Esophagus muscularis mucosa (tissue), 3 donors: ENCODE measurements at regions not wholly inside any gene's neighbourhood (a gene's known extent, or its start where the extent isn't known, plus 50 kb on each side); places are given as distances from the start of the nearest gene placed in this dataset.

ENCODE experiments used
- POLR2A ChIP-seq: fragments of 450-650 bp; IDR thresholded peaks from one replicate; pipeline ENCODE4 v1.6.1; 2017; ENCODE audit warnings: antibody characterized with exemption, moderate library complexity, mild to moderate bottlenecking, low read depth
- TF ChIP-seq, protein P1 (sequence below), 3 experiments: fragments of 200-600 bp in 2 of 3; fragments of 450-650 bp in 1 of 3; sonication (generic) in 2 of 3; IDR thresholded peaks; one replicate each; pipeline ENCODE4 v1.5.1; 2017 to 2019; ENCODE audit warnings: antibody characterized with exemption in 3 of 3, mild to moderate bottlenecking in 2 of 3, moderate library complexity in 1 of 3

DNA sequence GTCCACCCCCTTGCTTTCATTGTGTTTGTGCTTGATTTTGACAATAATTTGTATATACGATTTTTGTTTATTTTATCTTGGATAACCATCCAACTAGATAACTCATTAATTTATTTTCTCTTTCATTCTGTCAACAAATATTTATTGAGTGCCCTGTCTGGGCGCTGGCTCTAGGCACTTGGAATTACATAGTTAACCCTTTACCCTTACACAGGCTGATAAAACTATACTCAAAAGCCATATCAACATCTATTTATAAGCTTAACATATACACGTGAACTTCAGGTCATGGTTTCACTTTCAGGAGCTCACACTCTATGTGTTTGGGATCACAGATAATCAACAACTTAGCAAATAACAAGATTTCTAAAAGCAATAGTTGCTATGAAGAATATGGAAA, 226.3 kb upstream of the PPARGC1A start:
- no peak for TF ChIP-seq POLR2A
- TF ChIP-seq, protein P1, sequence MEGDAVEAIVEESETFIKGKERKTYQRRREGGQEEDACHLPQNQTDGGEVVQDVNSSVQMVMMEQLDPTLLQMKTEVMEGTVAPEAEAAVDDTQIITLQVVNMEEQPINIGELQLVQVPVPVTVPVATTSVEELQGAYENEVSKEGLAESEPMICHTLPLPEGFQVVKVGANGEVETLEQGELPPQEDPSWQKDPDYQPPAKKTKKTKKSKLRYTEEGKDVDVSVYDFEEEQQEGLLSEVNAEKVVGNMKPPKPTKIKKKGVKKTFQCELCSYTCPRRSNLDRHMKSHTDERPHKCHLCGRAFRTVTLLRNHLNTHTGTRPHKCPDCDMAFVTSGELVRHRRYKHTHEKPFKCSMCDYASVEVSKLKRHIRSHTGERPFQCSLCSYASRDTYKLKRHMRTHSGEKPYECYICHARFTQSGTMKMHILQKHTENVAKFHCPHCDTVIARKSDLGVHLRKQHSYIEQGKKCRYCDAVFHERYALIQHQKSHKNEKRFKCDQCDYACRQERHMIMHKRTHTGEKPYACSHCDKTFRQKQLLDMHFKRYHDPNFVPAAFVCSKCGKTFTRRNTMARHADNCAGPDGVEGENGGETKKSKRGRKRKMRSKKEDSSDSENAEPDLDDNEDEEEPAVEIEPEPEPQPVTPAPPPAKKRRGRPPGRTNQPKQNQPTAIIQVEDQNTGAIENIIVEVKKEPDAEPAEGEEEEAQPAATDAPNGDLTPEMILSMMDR (IDR thresholded peaks at IDR 0.05), result no peak
